ENCODE measurements at regions not wholly inside any gene's neighbourhood (a gene's known extent, or its start where the extent isn't known, plus 50 kb on each side); places are given as distances from the start of the nearest gene placed in this dataset.

DNA sequence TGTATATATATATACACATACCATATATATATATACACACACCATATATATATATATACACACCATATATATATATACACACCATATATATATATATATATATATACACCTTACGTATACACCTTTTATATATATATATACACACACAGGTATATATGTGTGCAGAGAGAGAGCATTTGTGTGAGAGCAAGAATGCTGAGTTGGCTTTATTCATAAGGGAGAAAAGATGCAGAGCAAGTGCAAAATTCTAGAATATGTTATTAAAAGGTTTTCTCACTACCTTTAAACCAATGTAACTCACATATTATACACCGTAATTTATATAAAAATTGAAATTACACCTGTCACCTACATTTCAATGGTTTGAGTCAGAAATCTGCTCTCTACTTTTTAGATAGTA, 107.2 kb upstream of the ALCAM start:
- H2BK15ac ChIP-seq (ENCODE audit: low read length): no peak overlapping the region
- H3K27me3 ChIP-seq (replicated peaks in 1 of 4; ENCODE audit: control insufficient read depth in 3 of 4, extremely low read depth in 1 of 4, insufficient read depth in 3 of 4, low read length in 3 of 4): no peaks in the 10 kb centered on the region
- no peak overlapping the region for H3K4me3 ChIP-seq (ENCODE audit: extremely low read depth in 1 of 4, insufficient read depth in 2 of 4, low read depth in 3 of 4, low read length in 4 of 4)
- ChIA-PET CTCF (ENCODE audit: partially characterized antibody) (no interaction called here), POLR2A (ENCODE audit: partially characterized antibody) (no interaction called here)
- no peaks in the 10 kb centered on the region for H4K20me1 ChIP-seq (replicated peaks in 1 of 2; ENCODE audit: control insufficient read depth in 1 of 2, insufficient read depth in 2 of 2, low read length in 2 of 2)
- H3K79me2 ChIP-seq (ENCODE audit: control insufficient read depth in 1 of 2, insufficient read depth in 2 of 2, low read length in 2 of 2): no peaks in the 10 kb centered on the region
- H4K8ac ChIP-seq (ENCODE audit: extremely low read depth, insufficient read depth, low read length): no peak overlapping the region
- no peak overlapping the region for H2BK5ac ChIP-seq (ENCODE audit: low read depth, low read length)
- TF ChIP-seq MAFK (IDR thresholded peaks at IDR 0.05; ENCODE audit: low read depth, low read length) (peak; percentile 39; the same call in 1 of the 2 replicates), GTF2F1 (IDR thresholded peaks at IDR 0.05; ENCODE audit: borderline replicate concordance, low read depth, low read length) (no peak)
- no peaks in the 10 kb centered on the region for H3K4me1 ChIP-seq (replicated peaks in 1 of 4; ENCODE audit: control insufficient read depth in 3 of 4, insufficient read depth in 4 of 4, low read length in 3 of 4)
- no peak overlapping the region for H2BK120ac ChIP-seq (replicated peaks; ENCODE audit: low read depth, low read length)
- H2BK12ac ChIP-seq (ENCODE audit: low read depth, low read length): no peak overlapping the region
- H3K27ac ChIP-seq (ENCODE audit: low read depth, low read length): no peak overlapping the region
- no peak overlapping the region for H4K91ac ChIP-seq (replicated peaks; ENCODE audit: insufficient read length, low read length)
- H2BK20ac ChIP-seq (ENCODE audit: low read length): no peak overlapping the region
- 47% methylated on average over 2 of the region's 2 CpGs; no CpG with 5 or more reads in 1 of the 2 experiments for WGBS, 2 experiments (ENCODE audit: extremely low coverage in 1 of 2, insufficient coverage in 1 of 2, insufficient read length in 1 of 2, insufficient replicate concordance in 2 of 2, low coverage in 1 of 2, low lambda C conversion rate in 2 of 2, missing lambda C conversion rate in 1 of 2)
- H3K14ac ChIP-seq (ENCODE audit: insufficient read length): no peak overlapping the region
- H3K79me1 ChIP-seq (ENCODE audit: low read depth, low read length): no peaks in the 10 kb centered on the region
- FAIRE-seq (no peak), DNase-seq (ENCODE audit: low read depth in 1 of 2, low spot score in 2 of 2) (no peak)
- no peak overlapping the region for H2AFZ ChIP-seq (ENCODE audit: low read length)
- H3K4me2 ChIP-seq (ENCODE audit: insufficient read depth in 1 of 2, low read depth in 2 of 2, low read length in 2 of 2): no peak overlapping the region
- no peak overlapping the region for H4K5ac ChIP-seq (ENCODE audit: insufficient read length, low read depth, low read length)
- no peak overlapping the region for H3K9ac ChIP-seq (replicated peaks in 1 of 4; ENCODE audit: extremely low read depth in 1 of 4, low read depth in 3 of 4, low read length in 3 of 4)
- no peak overlapping the region for H2AK5ac ChIP-seq (ENCODE audit: low read depth, low read length)
- H3K23me2 ChIP-seq (ENCODE audit: low read depth, low read length): no peaks in the 10 kb centered on the region
- H3K18ac ChIP-seq (ENCODE audit: extremely low read depth, low read length): no peak overlapping the region
- H3K23ac ChIP-seq (ENCODE audit: insufficient read length): no peak overlapping the region
- no peaks in the 10 kb centered on the region for H3K36me3 ChIP-seq (ENCODE audit: control insufficient read depth in 2 of 4, insufficient read depth in 4 of 4, low read length in 3 of 4)
- H3K4ac ChIP-seq (replicated peaks; ENCODE audit: insufficient read length, low read depth, low read length): no peak overlapping the region
- no peak overlapping the region for H3K56ac ChIP-seq (replicated peaks; ENCODE audit: insufficient read length, low read depth, low read length)
- H3K9me3 ChIP-seq (ENCODE audit: insufficient read depth in 2 of 2, low read depth in 1 of 2, low read length in 1 of 2): peaks cover 6 to 7% of the 10 kb centered on the region in 2 experiments; a peak in 3 of 4 replicates
